HL-60 (cell line): ENCODE measurements at regions not wholly inside any gene's neighbourhood (a gene's known extent, or its start where the extent isn't known, plus 50 kb on each side); places are given as distances from the start of the nearest gene placed in this dataset.

Source experiments
- DNase-seq, 2 experiments: peaks; one replicate each; pipeline ENCODE4 v3.0.0-alpha.2; 2010 to 2020; ENCODE audit warnings: low read depth in 1 of 2, low spot score in 1 of 2
- H3K27ac ChIP-seq: fragments of 250-450 bp; sonication (Bioruptor Pico); replicated peaks from 2 replicates; pipeline ENCODE4 v1.5.1; 2020; ENCODE audit warnings: mild to moderate bottlenecking, moderate library complexity
- H3K27me3 ChIP-seq: fragments of 250-450 bp; sonication (Bioruptor Pico); 2 replicates; pipeline ENCODE4 v1.5.1; 2021; ENCODE audit warnings: mild to moderate bottlenecking, moderate library complexity; ENCODE audit not compliant: insufficient read depth, poor library complexity, severe bottlenecking
- H3K4me3 ChIP-seq: replicated peaks from 2 replicates; pipeline ENCODE4 v1.5.1; 2011; ENCODE audit warnings: mild to moderate bottlenecking, control low read depth, low read length; ENCODE audit not compliant: insufficient read depth
- GABPA ChIP-seq: IDR thresholded peaks from 2 replicates; pipeline ENCODE4 v1.6.1; 2012; ENCODE audit warnings: low read depth
- POLR2AphosphoS5 ChIP-seq: IDR thresholded peaks from 2 replicates; pipeline ENCODE4 v1.6.1; 2012; ENCODE audit warnings: low read depth
- REST ChIP-seq: IDR thresholded peaks from 2 replicates; pipeline ENCODE4 v1.6.1; 2012; ENCODE audit warnings: low read depth; ENCODE audit not compliant: insufficient replicate concordance
- SPI1 ChIP-seq: IDR thresholded peaks from 2 replicates; pipeline ENCODE4 v1.6.1; 2012; ENCODE audit warnings: low read depth, mild to moderate bottlenecking, borderline replicate concordance
- TF ChIP-seq, protein P1 (sequence below): IDR thresholded peaks from one replicate; pipeline ENCODE4 v1.5.1; 2011; ENCODE audit warnings: low read length, control low read depth, inconsistent platforms; ENCODE audit not compliant: insufficient read depth

DNA sequence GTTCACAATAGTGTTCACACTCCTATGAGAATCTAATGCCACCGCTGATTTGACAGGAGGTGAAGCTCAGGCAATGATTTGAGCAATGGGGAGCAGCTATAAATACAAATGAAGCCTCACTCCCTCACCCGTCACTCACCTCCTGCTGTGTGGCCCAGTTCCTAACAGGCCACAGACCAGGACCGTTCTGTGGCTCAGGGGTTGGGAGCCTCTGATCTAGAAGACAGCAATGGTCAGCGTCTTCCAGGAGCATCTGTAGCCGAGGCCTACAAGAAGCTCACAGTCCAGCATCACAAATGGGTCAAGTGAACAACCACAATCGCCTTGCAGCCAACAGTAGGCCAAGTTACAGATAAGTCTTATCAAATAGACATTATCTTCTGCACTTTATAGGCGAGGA, 110.0 kb upstream of the SLC66A3 start:
- H3K4me3 ChIP-seq = no peak overlapping the region
- no peak for DNase-seq
- H3K27me3 ChIP-seq = no peaks in the 10 kb centered on the region
- TF ChIP-seq REST (no peak), GABPA (no peak), SPI1 (no peak)
- TF ChIP-seq, protein P1, sequence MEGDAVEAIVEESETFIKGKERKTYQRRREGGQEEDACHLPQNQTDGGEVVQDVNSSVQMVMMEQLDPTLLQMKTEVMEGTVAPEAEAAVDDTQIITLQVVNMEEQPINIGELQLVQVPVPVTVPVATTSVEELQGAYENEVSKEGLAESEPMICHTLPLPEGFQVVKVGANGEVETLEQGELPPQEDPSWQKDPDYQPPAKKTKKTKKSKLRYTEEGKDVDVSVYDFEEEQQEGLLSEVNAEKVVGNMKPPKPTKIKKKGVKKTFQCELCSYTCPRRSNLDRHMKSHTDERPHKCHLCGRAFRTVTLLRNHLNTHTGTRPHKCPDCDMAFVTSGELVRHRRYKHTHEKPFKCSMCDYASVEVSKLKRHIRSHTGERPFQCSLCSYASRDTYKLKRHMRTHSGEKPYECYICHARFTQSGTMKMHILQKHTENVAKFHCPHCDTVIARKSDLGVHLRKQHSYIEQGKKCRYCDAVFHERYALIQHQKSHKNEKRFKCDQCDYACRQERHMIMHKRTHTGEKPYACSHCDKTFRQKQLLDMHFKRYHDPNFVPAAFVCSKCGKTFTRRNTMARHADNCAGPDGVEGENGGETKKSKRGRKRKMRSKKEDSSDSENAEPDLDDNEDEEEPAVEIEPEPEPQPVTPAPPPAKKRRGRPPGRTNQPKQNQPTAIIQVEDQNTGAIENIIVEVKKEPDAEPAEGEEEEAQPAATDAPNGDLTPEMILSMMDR = no peak
- H3K27ac ChIP-seq = no peak overlapping the region

- TF ChIP-seq GABPA (no peak), SPI1 (no peak), POLR2AphosphoS5 (no peak), REST (no peak)
- TF ChIP-seq, protein P1 = no peak
- Histone ChIP-seq H3K27ac (no peak overlapping the region), H3K27me3 (no peaks in the 10 kb centered on the region), H3K4me3 (no peak overlapping the region)
- DNase-seq = no peak
These were observed 106.8 kb upstream of the SLC66A3 start for GRCh38 chr2:11048335-11049008.

DNA sequence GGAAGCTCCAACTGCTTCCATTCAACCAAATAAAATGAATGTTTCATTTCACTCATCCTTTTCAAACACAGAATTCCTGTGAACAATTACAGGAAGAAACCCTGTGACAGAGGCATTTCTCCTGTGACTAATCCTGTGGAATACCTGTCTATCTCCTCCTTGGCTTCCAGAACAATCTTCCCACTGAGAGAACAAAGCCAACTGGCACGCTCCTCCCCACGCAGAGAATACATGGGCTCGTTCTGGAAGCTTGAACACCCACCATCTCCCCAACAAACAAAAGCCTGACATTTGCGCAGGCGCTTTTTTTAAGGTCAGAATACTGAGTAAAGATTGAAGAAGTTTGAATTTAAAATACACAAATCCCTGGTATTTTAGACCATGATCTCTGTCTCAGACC, 104.7 kb upstream of the SLC66A3 start:
- Histone ChIP-seq H3K27me3 (no peaks in the 10 kb centered on the region), H3K27ac (no peak overlapping the region), H3K4me3 (no peak overlapping the region)
- DNase-seq = no peak
- TF ChIP-seq, protein P1 = no peak
- TF ChIP-seq SPI1 (no peak), POLR2AphosphoS5 (no peak), GABPA (no peak), REST (no peak)
